GM06990 (cell line): ENCODE measurements at regions not wholly inside any gene's neighbourhood (a gene's known extent, or its start where the extent isn't known, plus 50 kb on each side); places are given as distances from the start of the nearest gene placed in this dataset.

Source experiments
- DNase-seq: peaks from one replicate; pipeline ENCODE4 v3.0.0-alpha.2; 2011; ENCODE audit not compliant: insufficient read length; ENCODE audit errors: extremely low read depth
- H3K27me3 ChIP-seq: replicated peaks from 2 replicates; pipeline ENCODE4 v1.6.0; 2011; ENCODE audit warnings: low read length; ENCODE audit not compliant: control insufficient read depth, insufficient read depth
- H3K36me3 ChIP-seq: 2 replicates; pipeline ENCODE4 v1.5.1; 2011; ENCODE audit warnings: low read length; ENCODE audit not compliant: control insufficient read depth, insufficient read depth
- H3K4me3 ChIP-seq: replicated peaks from 2 replicates; pipeline ENCODE4 v1.5.1; 2011; ENCODE audit warnings: low read depth, mild to moderate bottlenecking, control low read depth, low read length
- TF ChIP-seq, protein P1 (sequence below): IDR thresholded peaks from 2 replicates; pipeline ENCODE4 v1.5.1; 2011; ENCODE audit warnings: low read length, control low read depth, mild to moderate bottlenecking, inconsistent platforms; ENCODE audit not compliant: insufficient read depth, poor library complexity, severe bottlenecking

DNA sequence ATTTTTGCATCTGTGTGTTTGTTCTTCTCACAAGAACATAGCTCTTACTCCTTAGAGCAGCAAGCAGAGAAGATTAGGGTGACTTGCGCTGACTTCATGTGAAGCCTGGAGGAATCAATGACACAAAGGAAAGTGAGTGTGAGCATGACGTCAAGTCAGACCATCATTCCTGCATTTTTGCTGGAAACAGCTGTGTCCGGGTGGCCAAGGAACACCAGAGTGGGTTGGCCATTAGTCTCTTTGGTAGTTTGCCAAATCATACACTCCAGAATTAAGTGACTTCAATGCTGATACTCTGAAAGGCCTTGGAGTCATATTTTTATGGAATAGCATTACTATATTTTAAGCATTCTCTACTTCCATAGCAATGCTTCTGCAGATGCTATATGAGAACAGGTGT is 597.2 kb downstream of the DCDC2C start:
- DNase-seq: no peak
- Histone ChIP-seq H3K4me3 (no peak overlapping the region), H3K27me3 (no peaks in the 10 kb centered on the region), H3K36me3 (no peaks in the 10 kb centered on the region)
- TF ChIP-seq, protein P1, sequence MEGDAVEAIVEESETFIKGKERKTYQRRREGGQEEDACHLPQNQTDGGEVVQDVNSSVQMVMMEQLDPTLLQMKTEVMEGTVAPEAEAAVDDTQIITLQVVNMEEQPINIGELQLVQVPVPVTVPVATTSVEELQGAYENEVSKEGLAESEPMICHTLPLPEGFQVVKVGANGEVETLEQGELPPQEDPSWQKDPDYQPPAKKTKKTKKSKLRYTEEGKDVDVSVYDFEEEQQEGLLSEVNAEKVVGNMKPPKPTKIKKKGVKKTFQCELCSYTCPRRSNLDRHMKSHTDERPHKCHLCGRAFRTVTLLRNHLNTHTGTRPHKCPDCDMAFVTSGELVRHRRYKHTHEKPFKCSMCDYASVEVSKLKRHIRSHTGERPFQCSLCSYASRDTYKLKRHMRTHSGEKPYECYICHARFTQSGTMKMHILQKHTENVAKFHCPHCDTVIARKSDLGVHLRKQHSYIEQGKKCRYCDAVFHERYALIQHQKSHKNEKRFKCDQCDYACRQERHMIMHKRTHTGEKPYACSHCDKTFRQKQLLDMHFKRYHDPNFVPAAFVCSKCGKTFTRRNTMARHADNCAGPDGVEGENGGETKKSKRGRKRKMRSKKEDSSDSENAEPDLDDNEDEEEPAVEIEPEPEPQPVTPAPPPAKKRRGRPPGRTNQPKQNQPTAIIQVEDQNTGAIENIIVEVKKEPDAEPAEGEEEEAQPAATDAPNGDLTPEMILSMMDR: no peak

DNA sequence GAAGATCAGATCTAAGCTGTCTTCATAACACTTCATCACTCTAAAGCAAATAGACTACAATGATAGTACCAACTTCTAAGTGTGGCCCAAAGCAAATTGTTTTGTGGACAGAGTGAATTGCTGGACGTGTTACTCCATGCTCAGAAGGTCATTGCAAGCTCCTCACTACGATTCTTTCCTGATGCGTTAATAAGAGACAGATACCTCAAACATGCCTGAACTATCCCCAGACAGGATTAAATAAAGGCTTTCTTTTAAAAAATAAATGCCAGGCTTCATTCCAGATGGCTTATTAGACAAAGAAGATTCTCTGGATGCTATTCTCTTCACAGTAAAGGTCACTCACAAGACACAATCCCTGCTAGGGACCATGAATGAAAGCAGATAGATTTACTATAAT is 621.2 kb downstream of the DCDC2C start:
- Histone ChIP-seq H3K27me3 (no peaks in the 10 kb centered on the region), H3K4me3 (no peak overlapping the region), H3K36me3 (no peaks in the 10 kb centered on the region)
- TF ChIP-seq, protein P1: no peak
- no peak for DNase-seq

DNA sequence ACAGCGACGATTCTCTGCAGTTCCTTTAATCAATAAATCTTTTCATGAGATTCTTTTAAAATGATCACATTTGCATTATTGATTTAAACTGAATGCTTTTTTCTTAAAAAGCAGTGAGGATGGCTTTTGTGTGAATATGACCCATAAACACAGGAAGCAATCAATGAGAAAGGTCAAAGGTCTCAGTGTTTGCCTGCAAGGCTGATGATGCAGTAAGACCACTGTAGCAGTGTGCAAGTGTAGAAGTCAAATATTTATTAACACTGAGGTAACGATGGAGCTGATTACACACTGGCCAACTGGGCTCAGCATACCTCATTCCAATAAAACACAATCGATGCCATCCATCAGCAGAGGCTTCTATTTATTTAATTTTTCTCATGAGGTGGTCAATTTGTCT is 633.5 kb downstream of the DCDC2C start:
- no peaks in the 10 kb centered on the region for H3K27me3 ChIP-seq
- no peak for DNase-seq
- TF ChIP-seq, protein P1: no peak
- H3K36me3 ChIP-seq: no peaks in the 10 kb centered on the region
- no peak overlapping the region for H3K4me3 ChIP-seq

DNA sequence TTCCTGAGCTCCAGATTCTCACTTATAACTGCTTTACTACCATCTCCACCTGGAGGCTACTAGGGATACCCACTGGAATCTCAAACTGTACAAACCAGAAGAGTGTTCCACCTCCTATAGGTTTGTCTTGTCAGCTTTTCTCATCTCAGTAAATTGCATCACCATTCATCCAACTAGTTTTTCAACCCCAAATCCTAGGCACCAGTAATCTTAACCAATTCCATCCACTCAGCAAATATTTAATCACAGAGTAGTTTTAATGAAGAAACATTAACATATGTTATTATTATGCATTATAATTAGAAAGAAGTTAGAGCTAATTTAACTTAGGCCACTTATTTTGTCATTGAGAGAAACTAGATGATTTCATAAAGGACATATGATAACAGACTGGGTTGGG is 635.0 kb downstream of the DCDC2C start:
- DNase-seq: no peak
- H3K4me3 ChIP-seq: no peak overlapping the region
- TF ChIP-seq, protein P1: no peak
- H3K36me3 ChIP-seq: no peaks in the 10 kb centered on the region
- no peaks in the 10 kb centered on the region for H3K27me3 ChIP-seq

DNA sequence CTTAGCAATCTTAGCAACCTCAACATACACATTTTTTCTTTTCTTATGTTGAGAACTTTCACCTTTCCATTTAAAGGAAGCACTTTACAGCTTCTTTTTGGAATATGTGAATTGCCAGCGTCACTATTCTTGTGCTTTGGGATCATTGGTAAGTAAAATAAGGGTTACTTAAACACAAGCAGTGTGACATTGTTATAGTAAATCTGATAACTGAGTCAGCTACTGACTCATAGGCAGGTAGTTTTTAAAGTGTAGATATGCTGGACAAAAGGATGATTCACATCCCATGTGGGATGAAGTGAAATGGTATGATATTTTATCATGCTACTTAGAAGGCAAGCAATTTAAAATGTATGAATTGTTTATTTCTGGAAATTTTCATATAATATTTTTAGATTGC is 637.2 kb downstream of the DCDC2C start:
- H3K4me3 ChIP-seq: no peak overlapping the region
- TF ChIP-seq, protein P1: no peak
- no peaks in the 10 kb centered on the region for H3K27me3 ChIP-seq
- H3K36me3 ChIP-seq: no peaks in the 10 kb centered on the region
- DNase-seq: no peak

DNA sequence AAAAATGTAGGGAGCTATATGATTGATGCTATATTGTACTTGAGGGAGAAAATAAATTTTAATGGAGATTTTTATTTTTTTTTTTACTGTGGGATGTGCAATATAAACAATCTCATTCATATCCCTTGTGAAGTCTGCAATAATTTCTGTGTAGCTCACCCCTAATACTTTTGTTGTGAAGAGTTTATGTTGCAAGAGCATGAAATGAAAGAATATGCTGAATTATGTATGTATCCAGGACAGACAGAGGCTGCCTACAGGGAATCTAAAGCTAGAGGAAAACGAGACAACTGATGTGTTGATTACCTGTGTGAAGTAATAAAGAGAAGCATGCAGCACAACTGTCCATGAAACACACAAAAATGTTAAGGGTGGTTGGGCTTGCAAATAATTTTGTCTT is 643.3 kb downstream of the DCDC2C start:
- H3K36me3 ChIP-seq: no peaks in the 10 kb centered on the region
- no peaks in the 10 kb centered on the region for H3K27me3 ChIP-seq
- no peak overlapping the region for H3K4me3 ChIP-seq
- TF ChIP-seq, protein P1: no peak
- no peak for DNase-seq
